ENCODE measurements at regions not wholly inside any gene's neighbourhood (a gene's known extent, or its start where the extent isn't known, plus 50 kb on each side); places are given as distances from the start of the nearest gene placed in this dataset.

- Histone ChIP-seq H3K4me1 (ENCODE audit: control insufficient read depth, insufficient read depth, low read length) (peaks cover 9% of the 10 kb centered on the region), H3K4me3 (ENCODE audit: low read length) (no peak overlapping the region), H3K27me3 (ENCODE audit: control insufficient read depth, insufficient read depth, low read length) (no peaks in the 10 kb centered on the region), H3K36me3 (ENCODE audit: control insufficient read depth, insufficient read depth, low read length) (no peaks in the 10 kb centered on the region), H3K27ac (ENCODE audit: low read depth, low read length) (no peak overlapping the region), H3K9ac (ENCODE audit: low read length) (no peak overlapping the region)
Observed at GRCh38 chr10:44311563-44312051, 73.3 kb downstream of the CXCL12 start.

DNA sequence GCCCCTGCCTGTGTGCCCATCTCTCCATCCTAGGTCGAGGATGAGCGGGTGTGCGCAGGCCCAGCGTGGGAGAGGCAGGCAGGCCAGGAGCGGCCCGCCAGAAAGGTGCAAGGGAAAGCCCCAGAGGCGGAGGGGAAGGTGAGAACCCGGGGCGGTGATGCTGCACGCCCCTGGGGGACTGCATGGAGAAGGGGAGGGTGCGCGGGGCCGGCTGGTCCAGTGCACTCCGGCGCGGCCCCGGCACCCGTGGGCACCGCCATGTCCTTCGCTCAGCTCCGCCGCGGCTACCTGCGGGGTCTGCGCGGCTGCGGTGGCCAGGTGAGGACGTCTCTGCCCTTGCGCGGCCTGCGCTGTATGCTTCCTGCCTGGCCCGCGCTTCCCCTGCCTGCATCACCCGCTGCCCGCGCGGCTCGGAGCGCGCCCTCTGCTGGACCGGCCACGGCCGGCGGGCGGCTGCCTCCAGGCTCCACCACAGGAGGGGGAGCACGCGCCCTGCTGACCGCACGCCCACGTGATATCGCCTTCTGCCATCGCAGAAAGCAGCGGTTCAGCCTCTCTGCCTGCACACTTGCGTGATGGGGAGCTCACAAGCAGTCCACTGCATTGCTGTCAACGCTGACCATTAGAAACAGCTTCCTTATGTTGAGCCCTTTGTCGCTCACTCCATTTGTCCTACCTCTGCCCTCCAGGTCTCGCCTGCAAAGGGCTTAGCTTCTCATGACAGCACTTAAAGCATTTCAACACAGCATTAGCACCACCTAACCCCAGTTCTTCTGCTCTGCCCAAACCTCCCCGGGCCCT lies 73.9 kb downstream of the CXCL12 start:
- peak overlapping the region; percentile 42 for H3K4me3 ChIP-seq (ENCODE audit: low read length)
- H3K9ac ChIP-seq (ENCODE audit: low read length): no peak overlapping the region
- H3K27me3 ChIP-seq (ENCODE audit: control insufficient read depth, insufficient read depth, low read length): no peaks in the 10 kb centered on the region
- H3K36me3 ChIP-seq (ENCODE audit: control insufficient read depth, insufficient read depth, low read length): no peaks in the 10 kb centered on the region
- no peak overlapping the region for H3K27ac ChIP-seq (ENCODE audit: low read depth, low read length)
- H3K4me1 ChIP-seq (ENCODE audit: control insufficient read depth, insufficient read depth, low read length): peaks cover 9% of the 10 kb centered on the region

GRCh38 chr10:44309939-44310761 lies 74.7 kb downstream of the CXCL12 start:
- H3K9ac ChIP-seq (ENCODE audit: low read length): no peak overlapping the region

GRCh38 chr10:44309361-44309760 lies 75.5 kb downstream of the CXCL12 start:
- Histone ChIP-seq H3K27ac (ENCODE audit: low read depth, low read length) (peak overlapping the region; percentile 23), H3K27me3 (ENCODE audit: control insufficient read depth, insufficient read depth, low read length) (no peaks in the 10 kb centered on the region), H3K9ac (ENCODE audit: low read length) (no peak overlapping the region), H3K4me1 (ENCODE audit: control insufficient read depth, insufficient read depth, low read length) (peaks cover 9% of the 10 kb centered on the region), H3K4me3 (ENCODE audit: low read length) (no peak overlapping the region), H3K36me3 (ENCODE audit: control insufficient read depth, insufficient read depth, low read length) (no peaks in the 10 kb centered on the region)

More at GRCh38 chr10:44309939-44310761, 74.7 kb downstream of the CXCL12 start:
- Histone ChIP-seq H3K36me3 (ENCODE audit: control insufficient read depth, insufficient read depth, low read length) (no peaks in the 10 kb centered on the region), H3K4me1 (ENCODE audit: control insufficient read depth, insufficient read depth, low read length) (peaks cover 9% of the 10 kb centered on the region), H3K27ac (ENCODE audit: low read depth, low read length) (peak overlapping the region; percentile 23), H3K27me3 (ENCODE audit: control insufficient read depth, insufficient read depth, low read length) (no peaks in the 10 kb centered on the region), H3K4me3 (ENCODE audit: low read length) (peak overlapping the region; percentile 42)

- peak overlapping the region; percentile 3 for H3K27ac ChIP-seq (ENCODE audit: low read depth, low read length)
Observed at GRCh38 chr10:44308935-44309334, 76.0 kb downstream of the CXCL12 start.

DNA sequence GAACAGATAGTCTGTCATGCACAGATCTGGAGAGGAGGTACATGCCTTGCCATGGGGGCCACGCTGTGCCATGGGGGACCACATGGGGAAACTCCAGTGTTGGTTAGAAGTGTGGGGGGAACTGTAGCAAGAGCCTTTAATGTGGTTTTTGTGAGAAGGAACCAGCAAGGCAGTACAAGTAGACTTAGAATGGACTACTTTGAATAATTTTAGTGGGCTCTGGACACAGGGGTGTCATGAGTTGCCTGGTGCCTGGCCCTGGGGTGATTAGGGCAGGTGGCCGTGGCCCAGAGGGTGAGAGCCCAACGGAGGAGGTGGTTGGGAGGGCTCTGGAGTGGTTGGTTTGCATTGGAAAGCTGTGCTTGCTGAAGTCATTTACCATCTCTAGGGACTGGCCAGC lies 77.2 kb downstream of the CXCL12 start:
- Histone ChIP-seq H3K27ac (ENCODE audit: low read depth, low read length) (no peak overlapping the region), H3K9ac (ENCODE audit: low read length) (no peak overlapping the region), H3K4me3 (ENCODE audit: low read length) (no peak overlapping the region), H3K4me1 (ENCODE audit: control insufficient read depth, insufficient read depth, low read length) (peaks cover 9% of the 10 kb centered on the region), H3K27me3 (ENCODE audit: control insufficient read depth, insufficient read depth, low read length) (no peaks in the 10 kb centered on the region), H3K36me3 (ENCODE audit: control insufficient read depth, insufficient read depth, low read length) (no peaks in the 10 kb centered on the region)

More at GRCh38 chr10:44308935-44309334, 76.0 kb downstream of the CXCL12 start:
- no peaks in the 10 kb centered on the region for H3K27me3 ChIP-seq (ENCODE audit: control insufficient read depth, insufficient read depth, low read length)
- H3K36me3 ChIP-seq (ENCODE audit: control insufficient read depth, insufficient read depth, low read length): no peaks in the 10 kb centered on the region
- H3K9ac ChIP-seq (ENCODE audit: low read length): no peak overlapping the region
- peaks cover 9% of the 10 kb centered on the region for H3K4me1 ChIP-seq (ENCODE audit: control insufficient read depth, insufficient read depth, low read length)
- H3K4me3 ChIP-seq (ENCODE audit: low read length): no peak overlapping the region

GRCh38 chr10:44306762-44307161 lies 78.1 kb downstream of the CXCL12 start:
- no peaks in the 10 kb centered on the region for H3K27me3 ChIP-seq (ENCODE audit: control insufficient read depth, insufficient read depth, low read length)
- peaks cover 9% of the 10 kb centered on the region for H3K4me1 ChIP-seq (ENCODE audit: control insufficient read depth, insufficient read depth, low read length)
- H3K9ac ChIP-seq (ENCODE audit: low read length): no peak overlapping the region
- no peaks in the 10 kb centered on the region for H3K36me3 ChIP-seq (ENCODE audit: control insufficient read depth, insufficient read depth, low read length)
- no peak overlapping the region for H3K4me3 ChIP-seq (ENCODE audit: low read length)
- no peak overlapping the region for H3K27ac ChIP-seq (ENCODE audit: low read depth, low read length)

- no peaks in the 10 kb centered on the region for H3K27me3 ChIP-seq (ENCODE audit: control insufficient read depth, insufficient read depth, low read length)
Observed at GRCh38 chr10:44306147-44306710, 78.7 kb downstream of the CXCL12 start.

DNA sequence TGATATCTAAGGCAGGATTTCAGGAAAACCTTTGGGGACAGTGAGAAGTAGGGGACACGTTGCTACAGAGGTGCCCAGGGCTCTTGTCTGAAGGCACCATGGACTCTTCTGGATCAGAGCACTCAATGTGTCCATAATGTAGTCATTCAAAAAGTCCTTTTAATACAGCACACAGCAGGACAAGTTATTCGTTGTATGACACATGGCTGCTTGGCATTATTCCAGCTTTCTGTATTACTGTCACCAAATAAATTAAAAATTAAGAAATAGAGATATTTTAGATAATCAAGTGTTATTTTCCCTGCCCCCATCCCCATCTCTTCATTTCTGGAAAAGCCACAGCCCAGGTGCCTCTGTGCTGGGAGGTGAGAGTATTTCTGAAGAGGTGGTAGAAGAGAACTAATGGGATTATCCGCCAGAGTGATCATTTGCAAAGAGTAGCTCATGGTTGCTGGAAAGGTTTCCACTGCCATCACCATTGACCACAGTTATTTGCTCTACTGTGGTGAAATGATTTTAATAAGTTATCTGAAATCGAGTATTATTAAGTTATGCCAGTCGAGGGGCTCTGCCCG lies 83.0 kb downstream of the CXCL12 start:
- Histone ChIP-seq H3K27ac (ENCODE audit: low read depth, low read length) (no peak overlapping the region), H3K27me3 (ENCODE audit: control insufficient read depth, insufficient read depth, low read length) (no peaks in the 10 kb centered on the region), H3K4me1 (ENCODE audit: control insufficient read depth, insufficient read depth, low read length) (no peaks in the 10 kb centered on the region), H3K36me3 (ENCODE audit: control insufficient read depth, insufficient read depth, low read length) (no peaks in the 10 kb centered on the region), H3K4me3 (ENCODE audit: low read length) (no peak overlapping the region), H3K9ac (ENCODE audit: low read length) (no peak overlapping the region)

More at GRCh38 chr10:44306147-44306710, 78.7 kb downstream of the CXCL12 start:
- Histone ChIP-seq H3K4me1 (ENCODE audit: control insufficient read depth, insufficient read depth, low read length) (peaks cover 9% of the 10 kb centered on the region), H3K36me3 (ENCODE audit: control insufficient read depth, insufficient read depth, low read length) (no peaks in the 10 kb centered on the region), H3K9ac (ENCODE audit: low read length) (no peak overlapping the region), H3K4me3 (ENCODE audit: low read length) (no peak overlapping the region), H3K27ac (ENCODE audit: low read depth, low read length) (no peak overlapping the region)

- H3K4me1 ChIP-seq (ENCODE audit: control insufficient read depth, insufficient read depth, low read length): no peaks in the 10 kb centered on the region
- H3K27ac ChIP-seq (ENCODE audit: low read depth, low read length): no peak overlapping the region
- no peak overlapping the region for H3K4me3 ChIP-seq (ENCODE audit: low read length)
- H3K36me3 ChIP-seq (ENCODE audit: control insufficient read depth, insufficient read depth, low read length): no peaks in the 10 kb centered on the region
- no peaks in the 10 kb centered on the region for H3K27me3 ChIP-seq (ENCODE audit: control insufficient read depth, insufficient read depth, low read length)
- H3K9ac ChIP-seq (ENCODE audit: low read length): no peak overlapping the region
Observed at GRCh38 chr10:44300666-44301649, 83.9 kb downstream of the CXCL12 start.

DNA sequence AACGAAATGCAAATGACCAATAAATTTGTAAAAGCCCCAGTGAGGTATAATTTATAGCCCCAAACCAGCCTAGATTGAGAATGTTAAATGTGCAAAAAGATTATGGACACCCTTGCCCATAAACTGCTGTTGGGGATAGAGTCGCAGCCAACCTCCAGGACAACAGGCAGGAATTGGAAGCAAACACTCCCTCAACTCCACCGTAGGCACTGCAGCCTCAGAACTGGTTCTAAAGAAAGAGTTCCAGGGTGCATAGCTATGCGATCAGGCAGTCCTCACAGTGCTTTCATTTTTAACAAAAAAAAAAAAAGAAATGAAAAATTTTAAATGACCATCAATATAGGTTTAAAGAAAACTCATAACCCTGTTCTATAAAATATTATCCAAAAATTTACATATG lies 86.2 kb downstream of the CXCL12 start:
- H3K36me3 ChIP-seq (ENCODE audit: control insufficient read depth, insufficient read depth, low read length): no peaks in the 10 kb centered on the region

More for the DNA sequence above, 86.2 kb downstream of the CXCL12 start:
- Histone ChIP-seq H3K27me3 (ENCODE audit: control insufficient read depth, insufficient read depth, low read length) (no peaks in the 10 kb centered on the region), H3K4me1 (ENCODE audit: control insufficient read depth, insufficient read depth, low read length) (peaks cover 6% of the 10 kb centered on the region), H3K27ac (ENCODE audit: low read depth, low read length) (no peak overlapping the region), H3K4me3 (ENCODE audit: low read length) (no peak overlapping the region), H3K9ac (ENCODE audit: low read length) (no peak overlapping the region)
